PC-9 (cell line): ENCODE measurements at regions not wholly inside any gene's neighbourhood (a gene's known extent, or its start where the extent isn't known, plus 50 kb on each side); places are given as distances from the start of the nearest gene placed in this dataset.

ENCODE experiments used
- EZH2 ChIP-seq: fragments of 200-600 bp; sonication (generic); IDR thresholded peaks from 2 replicates; pipeline ENCODE4 v1.8.0; 2017; ENCODE audit warnings: antibody characterized with exemption, low read depth
- TF ChIP-seq, protein P1 (sequence below): fragments of 200-600 bp; sonication (generic); conservative IDR thresholded peaks from 2 replicates; pipeline ENCODE4 v1.6.1; 2017; ENCODE audit warnings: mixed run types, antibody characterized with exemption, mild to moderate bottlenecking, moderate library complexity

DNA sequence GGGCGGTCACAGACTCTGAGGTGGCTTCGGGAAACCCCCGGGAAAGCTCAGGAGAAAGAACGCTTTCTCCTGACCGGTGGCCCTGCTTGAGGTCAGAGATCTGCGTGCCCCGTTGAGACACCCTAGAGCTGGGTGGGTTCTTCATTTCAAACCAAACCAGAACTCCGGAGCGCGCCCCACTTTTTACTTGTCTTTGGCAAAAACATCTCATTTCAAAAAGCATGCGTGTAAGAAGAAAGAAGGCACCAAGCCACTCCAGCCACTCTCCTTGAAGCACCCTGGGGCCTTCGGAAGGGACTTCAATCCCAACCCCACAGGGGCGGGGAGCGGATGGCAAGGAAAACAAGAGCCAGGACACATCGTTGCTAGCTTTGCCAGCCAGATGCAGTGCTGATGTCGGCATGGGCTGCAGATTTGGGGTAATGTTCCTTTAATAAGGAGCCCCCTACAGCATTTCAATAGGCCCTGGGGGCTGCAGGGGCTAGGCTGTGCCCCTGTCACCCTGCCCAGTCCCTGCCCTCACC is 171.7 kb downstream of the ERCC6L2 start:
- TF ChIP-seq, protein P1, sequence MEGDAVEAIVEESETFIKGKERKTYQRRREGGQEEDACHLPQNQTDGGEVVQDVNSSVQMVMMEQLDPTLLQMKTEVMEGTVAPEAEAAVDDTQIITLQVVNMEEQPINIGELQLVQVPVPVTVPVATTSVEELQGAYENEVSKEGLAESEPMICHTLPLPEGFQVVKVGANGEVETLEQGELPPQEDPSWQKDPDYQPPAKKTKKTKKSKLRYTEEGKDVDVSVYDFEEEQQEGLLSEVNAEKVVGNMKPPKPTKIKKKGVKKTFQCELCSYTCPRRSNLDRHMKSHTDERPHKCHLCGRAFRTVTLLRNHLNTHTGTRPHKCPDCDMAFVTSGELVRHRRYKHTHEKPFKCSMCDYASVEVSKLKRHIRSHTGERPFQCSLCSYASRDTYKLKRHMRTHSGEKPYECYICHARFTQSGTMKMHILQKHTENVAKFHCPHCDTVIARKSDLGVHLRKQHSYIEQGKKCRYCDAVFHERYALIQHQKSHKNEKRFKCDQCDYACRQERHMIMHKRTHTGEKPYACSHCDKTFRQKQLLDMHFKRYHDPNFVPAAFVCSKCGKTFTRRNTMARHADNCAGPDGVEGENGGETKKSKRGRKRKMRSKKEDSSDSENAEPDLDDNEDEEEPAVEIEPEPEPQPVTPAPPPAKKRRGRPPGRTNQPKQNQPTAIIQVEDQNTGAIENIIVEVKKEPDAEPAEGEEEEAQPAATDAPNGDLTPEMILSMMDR, result no peak
- TF ChIP-seq EZH2, result no peak
